Hindlimb muscle (tissue), 1 donor: ENCODE measurements at regions not wholly inside any gene's neighbourhood (a gene's known extent, or its start where the extent isn't known, plus 50 kb on each side); places are given as distances from the start of the nearest gene placed in this dataset.

Experiments
- DNase-seq: peaks from one replicate; pipeline ENCODE4 v3.0.0-alpha.2; 2013

GRCh38 chr1:58367217-58367616 is 179.3 kb downstream of the OMA1 start:
- DNase-seq = no peak

DNA sequence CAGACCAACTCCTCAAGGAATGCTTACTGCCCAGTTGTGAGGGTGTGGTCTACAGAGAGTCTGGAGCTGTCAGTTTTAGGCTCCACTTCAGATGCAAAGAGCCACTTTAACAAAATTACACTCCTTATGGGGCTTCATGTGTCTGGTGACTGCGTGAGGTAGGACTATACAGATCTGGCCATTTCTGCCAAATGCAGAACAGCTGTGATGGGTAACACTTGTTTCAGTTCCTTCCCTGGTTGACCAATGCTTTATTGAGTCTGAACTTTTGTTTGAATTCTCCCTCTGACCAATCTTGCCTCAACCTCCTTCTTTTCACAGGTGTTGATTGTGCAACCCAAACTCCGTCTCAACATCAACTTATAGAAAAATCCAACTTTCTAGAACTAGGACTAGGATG is 181.2 kb downstream of the OMA1 start:
- no peak for DNase-seq

- no peak for DNase-seq
Observed at GRCh38 chr1:58363585-58363984, 182.9 kb downstream of the OMA1 start.

GRCh38 chr1:58361134-58361533 is 185.4 kb downstream of the OMA1 start:
- DNase-seq = no peak

GRCh38 chr1:58358346-58358745 is 188.2 kb downstream of the OMA1 start:
- no peak for DNase-seq

- no peak for DNase-seq
Observed at GRCh38 chr1:58356402-58356801, 190.1 kb downstream of the OMA1 start.

DNA sequence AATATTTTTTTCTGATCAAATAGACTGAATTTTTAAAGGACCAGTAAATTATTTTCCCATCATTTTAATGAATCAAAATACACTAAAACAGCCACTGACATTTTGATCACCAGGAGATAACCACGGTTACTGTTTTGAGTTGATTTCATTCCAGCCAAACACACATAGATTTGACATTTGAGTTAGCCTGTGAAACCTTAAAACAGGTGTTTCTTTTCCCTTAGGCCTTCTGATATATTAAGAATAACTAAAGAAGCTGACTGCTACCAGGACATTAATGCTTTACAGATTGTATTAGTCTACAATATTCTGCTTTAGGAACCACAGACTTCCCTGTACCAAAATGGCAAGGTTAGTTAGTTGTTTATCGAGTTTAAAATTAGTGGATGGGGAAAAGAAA is 193.4 kb downstream of the OMA1 start:
- DNase-seq = no peak

GRCh38 chr1:58352476-58353092 is 193.9 kb downstream of the OMA1 start:
- DNase-seq = no peak

DNA sequence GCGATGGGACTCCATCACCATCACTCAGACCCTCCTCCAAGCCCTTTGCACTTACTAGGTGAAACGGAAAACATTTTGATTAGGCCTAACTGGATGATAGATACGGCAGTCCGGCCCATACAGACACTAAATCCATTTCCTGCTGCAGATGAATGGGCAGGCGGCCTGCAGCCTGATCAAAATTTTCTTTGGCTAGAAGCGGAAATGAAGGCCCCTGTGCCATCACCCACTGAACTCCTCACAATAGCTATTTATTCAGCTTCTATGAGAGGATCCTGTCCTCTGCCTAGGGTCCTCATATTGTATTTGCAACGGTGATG is 200.5 kb downstream of the OMA1 start:
- no peak for DNase-seq

- DNase-seq = no peak
Observed at GRCh38 chr1:58345215-58346035, 201.1 kb downstream of the OMA1 start.

DNA sequence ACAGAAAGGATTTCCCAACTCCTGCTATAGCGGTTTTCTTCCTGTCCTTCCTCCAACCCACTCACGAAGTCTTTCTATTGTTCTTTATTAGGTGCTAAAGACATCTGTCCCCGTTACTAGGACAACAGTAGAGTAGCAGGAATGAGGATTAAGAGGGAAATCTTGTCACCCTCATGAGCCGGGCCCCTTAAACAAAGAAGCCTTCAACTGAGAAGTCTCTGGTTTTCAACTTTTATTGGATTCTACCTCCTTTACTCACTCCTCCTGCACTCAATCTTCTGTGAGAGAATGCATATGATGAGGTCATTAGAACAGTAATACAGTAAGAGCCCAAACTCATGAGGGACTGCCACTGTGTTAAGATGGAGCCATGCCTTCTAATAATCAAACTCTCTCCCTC is 206.3 kb downstream of the OMA1 start:
- no peak for DNase-seq

GRCh38 chr1:58338081-58338480 is 208.4 kb downstream of the OMA1 start:
- DNase-seq = no peak

- no peak for DNase-seq
Observed at GRCh38 chr1:58333511-58333910, 213.0 kb downstream of the OMA1 start.

DNA sequence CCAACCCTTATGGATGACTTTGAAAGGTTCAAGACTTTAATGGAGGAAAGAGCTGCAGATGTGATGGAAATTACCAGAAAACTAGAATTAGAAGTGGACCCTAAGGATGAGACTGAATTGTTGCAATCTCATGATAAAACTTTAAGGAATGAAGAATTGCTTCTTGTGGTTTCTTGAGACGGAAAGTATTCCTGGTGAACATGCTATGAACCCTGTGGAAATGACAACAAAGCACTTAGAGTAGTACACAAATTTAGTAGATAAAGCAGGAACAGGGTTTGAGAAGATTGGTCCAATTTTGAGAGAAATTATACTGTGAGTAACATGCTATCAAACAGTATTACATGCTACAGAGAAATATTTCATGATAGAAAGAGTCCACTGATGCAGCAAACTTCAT is 215.4 kb downstream of the OMA1 start:
- no peak for DNase-seq

- no peak for DNase-seq
Observed at GRCh38 chr1:58325866-58326265, 220.7 kb downstream of the OMA1 start.

DNA sequence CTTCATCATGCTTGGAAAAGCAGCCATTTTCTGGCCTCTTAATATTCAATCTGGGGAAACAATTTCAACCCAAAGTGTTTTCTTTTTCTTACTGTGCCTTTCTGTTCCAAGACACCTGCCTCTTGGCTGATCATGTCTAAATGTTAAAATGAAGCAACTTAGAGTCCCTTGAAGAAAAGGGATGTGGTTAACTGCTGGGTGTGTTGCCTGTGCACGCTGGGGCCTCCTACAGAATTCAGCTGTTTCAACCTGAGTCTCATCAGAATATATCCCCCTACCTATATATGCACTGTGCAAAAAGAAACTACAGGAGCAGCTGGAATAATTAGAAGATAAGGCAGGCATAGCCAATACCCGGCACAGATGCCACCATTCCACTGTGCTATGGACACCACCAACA is 222.0 kb downstream of the OMA1 start:
- DNase-seq = no peak

- no peak for DNase-seq
Observed at GRCh38 chr1:58318157-58319005, 228.1 kb downstream of the OMA1 start.

- no peak for DNase-seq
Observed at GRCh38 chr1:58317694-58318093, 228.8 kb downstream of the OMA1 start.

DNA sequence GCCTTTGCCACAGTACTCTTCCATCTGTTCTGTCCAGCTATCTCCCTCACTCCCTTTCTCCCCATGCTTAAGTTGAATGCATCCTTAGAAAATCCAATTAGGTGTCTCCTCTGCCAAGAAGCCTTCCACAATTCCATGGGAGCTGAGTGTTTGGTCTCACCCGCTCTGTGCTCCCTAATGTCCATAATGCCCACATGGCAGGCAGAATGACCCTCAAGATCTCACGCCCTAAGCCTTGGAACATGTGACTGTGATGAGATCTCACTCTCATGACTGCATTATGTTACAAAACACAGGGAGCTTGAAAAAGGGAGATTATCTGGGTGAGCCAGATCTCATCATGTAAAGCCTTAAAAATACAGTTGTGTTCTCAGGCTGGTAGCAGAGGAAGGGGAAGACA is 229.4 kb downstream of the OMA1 start:
- DNase-seq = no peak

DNA sequence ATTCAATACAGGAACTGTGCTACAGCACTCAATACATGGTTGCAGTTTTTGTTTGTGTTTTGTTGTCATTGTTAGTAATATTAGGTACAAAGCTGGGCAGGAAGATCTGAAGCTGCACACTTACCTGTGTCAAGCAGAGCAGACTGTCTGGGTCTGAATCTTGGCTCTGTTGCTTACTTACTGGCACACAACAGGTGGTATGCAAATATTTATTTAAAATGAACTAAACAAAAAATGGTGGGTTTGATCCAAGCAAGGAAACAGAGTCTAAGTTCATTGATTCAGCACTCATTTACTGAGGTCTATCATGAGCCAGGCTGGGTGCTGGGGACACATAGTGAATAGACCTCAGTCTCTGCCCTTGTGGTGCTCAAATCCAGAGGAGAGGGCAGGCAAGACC is 230.4 kb downstream of the OMA1 start:
- no peak for DNase-seq

GRCh38 chr1:58312971-58313563 is 233.5 kb downstream of the OMA1 start:
- no peak for DNase-seq

- no peak for DNase-seq
Observed at GRCh38 chr1:58312461-58312860, 234.1 kb downstream of the OMA1 start.

DNA sequence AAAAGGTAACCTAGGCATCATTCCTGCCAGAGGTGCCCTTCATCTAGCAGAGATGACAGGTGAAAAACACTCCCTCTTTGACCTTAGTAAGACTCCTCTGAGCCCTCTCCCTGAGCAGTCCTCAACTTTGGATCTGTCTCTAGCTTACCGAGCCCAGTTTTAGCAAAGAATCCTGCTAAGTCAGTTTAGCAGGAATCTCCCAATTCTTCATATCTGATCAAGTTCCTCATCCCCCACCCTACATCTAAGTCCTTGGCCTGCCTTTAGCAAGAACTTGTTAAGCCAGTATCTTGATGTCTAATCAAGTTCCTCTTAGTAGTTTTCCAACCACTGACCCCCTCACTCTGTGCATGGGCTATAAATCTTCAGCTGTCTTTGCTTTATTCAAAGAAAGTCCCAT is 235.6 kb downstream of the OMA1 start:
- no peak for DNase-seq
